HL-60/S4 treated with phorbol 12-myristate 13-acetate at 8.2 ng/mL for 4 days and 3 days (cell line): ENCODE measurements at regions not wholly inside any gene's neighbourhood (a gene's known extent, or its start where the extent isn't known, plus 50 kb on each side); places are given as distances from the start of the nearest gene placed in this dataset.

Source experiments
- in situ Hi-C: fragments of 300-500 bp; cut with MboI; formaldehyde crosslinking; loops from 2 replicates; pipeline ENCODE4 v1.15.0; 2022; ENCODE audit warnings: low sequenced_read_pairs

DNA sequence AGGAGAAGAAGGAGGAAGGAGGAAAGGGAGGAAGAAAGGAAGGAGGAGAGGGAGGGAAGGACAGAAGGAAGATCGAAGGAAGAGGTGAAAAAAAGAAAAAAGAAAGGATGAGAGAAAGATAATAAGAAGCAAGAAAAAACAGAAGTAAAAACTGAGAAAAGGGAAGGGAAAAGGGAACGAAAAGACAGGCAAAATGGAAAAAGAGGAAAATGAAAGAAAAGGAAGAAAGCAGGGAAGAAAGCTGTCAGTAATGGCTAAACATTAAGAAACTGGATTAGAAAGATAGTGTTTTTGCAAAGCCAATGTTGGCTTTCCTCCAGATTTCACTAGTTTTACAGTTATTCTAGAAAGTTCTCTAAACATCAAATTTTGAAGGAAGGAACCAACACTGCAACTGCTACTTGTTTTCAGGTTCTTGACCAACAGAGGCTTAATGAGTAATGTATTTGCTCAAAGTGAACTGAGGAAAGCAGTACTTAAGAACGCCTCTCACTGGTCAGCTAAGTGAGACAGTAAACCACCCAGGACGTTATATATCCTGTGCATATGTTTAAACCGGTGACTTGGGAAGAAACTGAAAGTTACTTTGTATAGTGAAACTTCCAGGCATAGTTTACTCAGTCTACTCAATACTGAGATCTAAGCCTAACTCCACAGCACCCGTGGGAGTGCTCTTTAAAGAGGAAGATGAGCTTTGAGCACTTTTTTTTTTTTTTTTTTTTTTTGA lies 286.2 kb upstream of the TRIB2 start:
- in situ Hi-C loops: no loop called here

DNA sequence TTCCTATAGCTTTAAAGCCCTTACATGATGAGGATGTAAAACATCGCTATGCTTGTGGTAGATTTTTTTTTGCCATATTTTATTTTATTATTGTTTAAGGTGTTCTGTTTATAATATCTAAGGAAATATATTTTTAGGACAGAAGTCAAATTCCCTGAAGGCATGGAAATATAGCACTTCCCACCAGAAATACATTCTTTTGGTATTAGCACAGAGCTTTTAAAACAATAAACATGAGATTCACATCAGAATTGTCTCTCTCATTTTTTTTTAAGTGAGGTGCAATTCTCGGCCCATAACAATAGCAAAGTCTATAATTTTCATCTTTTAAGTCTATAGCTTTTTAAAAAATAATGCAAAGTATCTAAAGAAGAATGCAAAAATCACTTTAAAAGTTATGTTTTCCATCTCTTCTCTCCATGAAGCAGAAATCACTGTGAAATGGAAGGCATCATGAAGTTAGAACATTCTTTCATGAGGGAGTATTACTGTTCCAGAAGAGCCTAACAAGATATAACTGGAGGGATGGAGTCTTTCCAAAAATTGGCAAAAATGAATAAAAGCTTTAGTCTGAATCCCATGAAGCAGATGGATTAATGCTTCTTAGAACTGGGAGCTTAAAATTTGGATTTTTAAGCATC lies 283.6 kb upstream of the TRIB2 start:
- in situ Hi-C loops: no loop called here

DNA sequence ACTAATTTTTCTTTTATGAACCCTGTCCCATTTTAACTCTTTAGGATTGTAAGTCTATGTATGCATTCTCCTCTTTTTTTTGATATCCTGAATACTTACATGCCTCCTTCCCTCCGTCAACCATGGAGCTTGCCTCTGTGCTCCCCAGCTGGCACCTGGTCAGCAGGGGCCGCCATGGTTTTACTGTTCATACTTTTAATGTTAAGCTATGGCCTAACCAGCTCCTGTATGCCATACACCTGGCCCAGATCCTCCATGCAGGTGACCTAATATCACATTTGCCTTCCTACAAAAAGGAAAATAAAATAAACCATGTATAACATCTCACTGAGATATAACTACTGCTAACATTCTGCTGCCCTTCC lies 283.1 kb upstream of the TRIB2 start:
- in situ Hi-C loops: no loop called here

DNA sequence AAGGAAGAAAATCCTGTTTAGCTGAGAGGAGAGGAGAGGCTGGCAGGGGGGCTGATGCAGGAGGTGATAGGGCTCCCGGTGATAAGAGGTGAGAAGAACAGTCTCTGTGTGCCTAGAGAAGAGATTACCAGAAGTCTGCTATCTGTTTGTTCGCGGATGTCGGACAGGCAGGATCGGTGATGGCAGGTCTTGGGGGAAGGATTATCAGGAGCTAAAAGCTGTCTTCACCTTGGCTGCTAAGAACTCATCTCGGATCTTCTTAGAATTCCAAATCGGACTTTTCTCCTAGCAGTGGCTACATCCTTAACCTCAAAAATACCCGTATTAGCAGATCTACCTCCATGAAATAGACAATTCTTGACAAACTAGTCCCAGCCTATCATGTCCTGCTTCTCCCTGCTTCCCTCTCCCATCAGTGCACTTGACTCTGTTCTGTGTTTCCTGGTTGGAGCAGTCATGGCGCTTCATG lies 282.1 kb upstream of the TRIB2 start:
- in situ Hi-C loops: no loop called here

DNA sequence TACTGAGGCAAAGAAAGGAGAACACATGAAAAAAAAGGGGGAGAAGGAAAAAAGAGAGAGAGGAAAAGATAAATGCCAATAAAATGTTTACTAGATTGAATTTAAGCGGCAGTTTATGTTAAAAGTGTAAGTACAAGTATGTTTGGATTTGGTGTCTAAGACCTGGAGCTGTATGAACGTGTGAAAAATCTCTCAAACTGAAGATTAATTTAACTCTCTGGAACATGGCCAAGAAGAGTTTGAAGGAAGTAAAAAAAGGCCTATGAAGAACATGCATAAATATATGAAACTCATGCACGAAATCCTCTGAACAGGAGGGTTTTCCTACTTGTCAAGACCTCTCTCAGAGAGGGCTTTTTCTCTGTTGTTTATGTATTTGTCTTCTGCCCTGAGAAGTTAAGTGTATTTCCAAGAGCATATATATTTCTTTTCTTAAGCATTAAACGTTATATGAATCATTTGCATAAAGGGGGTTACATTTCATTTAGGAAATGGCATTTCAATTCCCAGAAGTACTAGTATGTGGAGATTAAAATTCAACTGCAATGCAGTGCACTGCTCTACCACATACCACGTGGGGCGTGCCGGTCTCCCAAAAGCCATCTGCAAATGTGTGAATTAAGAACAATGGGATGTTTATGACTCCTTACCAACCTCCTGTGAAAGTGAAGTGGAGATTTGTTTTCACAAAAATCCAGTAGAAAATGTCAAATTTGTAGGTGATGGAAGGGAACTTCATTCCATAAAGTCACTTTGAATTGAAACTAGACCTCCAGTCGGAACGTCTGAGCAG lies 281.1 kb upstream of the TRIB2 start:
- in situ Hi-C loops: no loop called here

DNA sequence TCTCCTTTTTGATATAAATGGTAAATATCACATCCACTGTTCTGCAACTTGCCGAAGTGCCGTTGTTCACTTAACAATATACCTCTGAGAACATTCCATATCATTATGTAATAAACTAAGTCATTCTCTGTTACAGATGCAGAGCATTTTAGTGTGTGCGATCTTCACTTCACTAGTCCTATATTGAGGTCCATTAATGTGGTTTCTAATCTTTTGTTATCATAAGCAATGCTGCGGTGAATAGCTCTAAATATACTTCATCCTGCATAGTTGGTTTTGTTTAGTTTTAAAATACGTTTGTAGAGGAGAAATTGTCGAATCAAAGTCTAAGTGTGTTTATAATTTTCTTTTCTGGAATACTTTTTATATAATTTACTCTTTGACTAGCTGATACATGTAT lies 280.3 kb upstream of the TRIB2 start:
- in situ Hi-C loops: no loop called here

DNA sequence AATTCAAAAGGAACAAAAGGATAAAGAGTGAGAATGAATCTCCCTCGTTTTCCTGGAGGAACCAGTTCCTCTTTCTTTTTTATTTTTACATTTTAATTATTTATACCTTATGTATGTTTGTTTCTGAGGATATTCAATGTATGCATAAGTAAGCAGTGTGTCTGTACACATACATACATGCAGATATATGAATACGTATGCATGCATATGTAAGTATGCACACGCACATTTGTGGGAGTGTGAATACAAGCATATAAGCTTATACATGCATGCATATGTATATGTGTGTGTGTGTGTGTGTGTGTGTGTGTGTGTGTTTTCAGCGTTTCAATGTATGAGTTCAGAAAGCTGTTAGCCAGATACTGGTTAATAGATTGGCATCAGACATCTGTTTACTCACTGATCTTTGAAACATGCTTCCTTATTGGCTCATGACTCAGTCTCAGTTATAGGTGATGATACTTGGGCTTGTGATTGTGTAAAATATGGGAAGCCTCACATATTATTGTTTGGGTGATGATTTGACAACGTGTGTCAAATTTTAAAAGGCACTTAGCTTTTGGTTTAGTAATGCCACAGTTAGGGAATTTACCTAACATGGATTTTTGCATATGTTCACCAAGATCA lies 279.7 kb upstream of the TRIB2 start:
- in situ Hi-C loops: no loop called here

DNA sequence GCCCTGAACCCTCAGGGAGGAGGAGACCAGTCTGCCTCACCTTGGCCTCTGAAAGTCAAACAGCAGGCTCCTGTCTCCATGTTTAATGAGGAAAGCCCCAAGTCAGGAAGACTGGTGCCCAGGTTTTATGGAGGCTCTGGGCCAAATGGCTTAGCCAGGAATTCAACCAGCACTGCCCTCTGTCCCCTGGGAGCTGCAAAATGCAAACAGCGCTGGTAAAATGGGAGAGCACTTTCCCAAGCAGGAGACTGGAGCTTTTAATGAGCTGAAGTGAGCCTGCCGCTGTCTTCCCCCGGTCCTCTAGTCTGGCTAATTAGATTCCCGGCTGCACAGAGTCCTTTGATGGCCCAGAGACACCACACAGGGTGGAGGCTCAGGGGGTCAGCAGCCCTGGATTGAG lies 276.0 kb upstream of the TRIB2 start:
- in situ Hi-C loops: no loop called here

DNA sequence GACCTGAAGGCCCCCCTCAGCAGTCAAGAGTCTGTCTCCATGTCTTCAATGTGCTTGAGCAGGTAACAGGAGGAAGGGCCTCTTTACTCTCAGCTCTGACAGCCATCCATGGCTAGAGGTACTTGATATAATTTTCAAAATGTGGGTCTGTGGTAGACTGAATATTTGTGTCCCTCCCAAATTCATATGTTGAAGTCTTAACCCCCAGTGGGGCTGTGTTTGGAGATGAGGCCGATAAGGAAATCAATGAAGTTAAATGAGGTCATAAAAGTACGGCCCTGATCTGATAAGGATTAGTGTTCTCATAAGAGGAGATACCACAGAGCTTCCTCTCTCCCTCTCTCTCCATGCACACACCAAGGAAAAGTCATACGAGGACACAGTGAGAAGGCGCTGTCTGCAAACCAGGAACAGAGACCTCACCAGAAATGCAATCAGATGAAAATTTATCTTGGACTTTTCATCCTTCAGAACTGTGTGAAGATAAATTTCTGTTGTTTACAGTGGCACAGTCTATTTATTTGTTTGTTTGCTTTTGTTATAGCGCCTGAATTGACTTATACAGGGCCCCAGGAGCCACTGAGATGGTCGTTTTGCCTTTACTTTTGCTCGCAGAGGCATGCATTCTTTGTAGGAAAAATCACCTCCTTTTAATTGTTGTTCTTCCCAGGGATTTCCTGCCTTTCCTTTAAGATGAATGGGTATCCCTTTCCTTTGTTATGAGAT lies 274.8 kb upstream of the TRIB2 start:
- in situ Hi-C loops: no loop called here

DNA sequence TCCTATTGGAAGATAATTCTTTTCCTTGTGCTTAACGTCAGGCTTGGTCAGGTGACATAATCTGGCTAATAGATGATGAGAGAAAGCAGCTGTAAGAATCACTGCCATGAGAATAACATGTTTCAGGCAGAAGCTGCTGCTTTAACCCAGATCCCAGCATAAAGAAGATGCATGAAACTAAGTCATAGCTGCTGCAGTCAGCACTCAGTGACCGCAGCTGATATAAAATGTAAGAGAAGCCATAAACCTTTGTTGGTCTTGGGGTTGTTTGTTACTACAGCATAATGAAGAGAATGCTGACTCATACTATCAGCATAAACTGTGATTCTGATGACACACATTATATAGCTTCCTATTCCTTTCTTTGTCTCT lies 274.3 kb upstream of the TRIB2 start:
- in situ Hi-C loops: no loop called here

DNA sequence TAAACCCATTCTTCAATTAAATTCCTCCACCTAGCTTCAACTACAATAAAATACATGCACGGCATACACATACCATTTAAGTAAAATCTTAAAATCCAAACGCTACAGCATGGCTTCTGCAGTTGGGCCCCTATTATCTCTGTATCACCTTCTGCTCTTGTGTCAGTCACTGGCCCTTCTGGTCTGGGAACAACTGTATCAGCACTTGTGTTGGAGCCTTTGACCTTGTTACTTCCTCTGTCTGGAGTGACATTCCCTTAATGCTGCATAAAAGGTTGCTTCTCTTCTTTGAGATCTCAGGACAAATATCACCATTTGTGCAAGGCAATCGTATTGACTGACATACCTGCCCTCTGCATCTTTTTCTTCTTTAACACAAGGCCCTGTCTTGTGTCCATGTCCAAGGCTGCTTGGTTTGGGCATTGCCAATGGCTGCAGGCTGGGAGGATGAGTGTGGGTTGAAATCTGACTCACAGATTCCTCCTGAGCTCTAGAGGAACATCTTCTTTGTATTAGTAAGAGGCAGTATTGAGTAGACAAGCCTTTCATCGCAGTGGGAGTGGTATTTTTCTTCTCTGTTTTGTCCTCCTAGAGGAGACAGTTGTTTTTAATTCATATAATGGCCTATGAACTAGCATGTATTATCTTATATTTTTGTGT lies 267.8 kb upstream of the TRIB2 start:
- in situ Hi-C loops: no loop called here

DNA sequence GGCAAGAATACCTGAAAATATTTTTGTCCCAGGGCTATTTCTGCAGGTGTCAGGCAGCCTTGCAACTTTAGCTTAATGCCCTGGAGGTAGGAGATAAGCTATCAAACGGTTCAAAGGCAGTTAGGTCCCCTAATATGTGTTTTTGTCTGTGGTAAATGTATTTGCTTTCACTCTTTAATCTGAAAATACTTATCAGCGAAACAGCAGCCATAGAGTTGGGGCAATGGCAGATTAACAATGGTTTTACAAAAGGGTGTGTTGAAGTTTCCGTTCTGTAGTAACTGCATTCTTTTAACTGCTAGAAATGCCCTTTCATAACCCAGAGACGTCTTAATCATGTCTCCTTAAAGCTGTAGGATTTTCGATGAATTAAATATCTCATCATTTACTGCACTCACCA lies 265.0 kb upstream of the TRIB2 start:
- in situ Hi-C loops: no loop called here

DNA sequence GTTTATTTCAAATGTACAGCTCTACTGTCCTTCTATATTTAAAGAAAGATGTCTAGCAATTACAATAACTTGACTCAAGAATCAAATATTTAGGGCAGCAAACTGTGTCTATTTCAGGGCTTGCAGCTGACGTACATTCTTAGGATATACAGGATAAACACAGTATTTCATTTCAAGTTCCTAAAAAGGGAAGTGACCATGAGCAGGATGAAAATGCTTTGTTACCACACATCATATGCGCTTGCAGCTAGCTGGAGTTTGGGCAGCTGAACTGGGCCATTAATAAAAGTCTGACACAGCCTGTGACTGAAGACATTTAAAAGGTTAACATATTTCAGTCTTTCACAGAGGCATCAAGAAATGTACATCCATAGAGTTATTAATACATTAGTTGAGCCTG lies 264.6 kb upstream of the TRIB2 start:
- in situ Hi-C loops: no loop called here

DNA sequence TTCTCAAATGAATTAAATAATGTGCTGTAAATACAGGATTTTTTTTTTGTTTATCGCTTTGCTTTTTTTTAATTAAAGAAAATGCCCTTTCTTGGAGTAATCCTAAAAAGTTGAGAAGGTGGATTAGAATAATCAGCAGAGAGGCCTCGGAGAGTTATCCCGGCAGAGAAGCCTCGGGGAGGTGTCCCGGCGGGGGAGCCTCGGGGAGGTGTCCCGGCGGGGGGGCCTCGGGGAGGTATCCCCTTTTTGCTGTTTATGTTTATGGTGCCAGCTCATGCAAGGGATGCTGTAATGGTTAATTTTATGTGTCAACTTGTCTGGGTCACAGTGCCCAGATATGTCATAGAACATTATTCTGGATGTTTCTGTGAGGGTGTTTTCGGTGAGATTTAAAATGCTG lies 263.0 kb upstream of the TRIB2 start:
- in situ Hi-C loops: no loop called here

DNA sequence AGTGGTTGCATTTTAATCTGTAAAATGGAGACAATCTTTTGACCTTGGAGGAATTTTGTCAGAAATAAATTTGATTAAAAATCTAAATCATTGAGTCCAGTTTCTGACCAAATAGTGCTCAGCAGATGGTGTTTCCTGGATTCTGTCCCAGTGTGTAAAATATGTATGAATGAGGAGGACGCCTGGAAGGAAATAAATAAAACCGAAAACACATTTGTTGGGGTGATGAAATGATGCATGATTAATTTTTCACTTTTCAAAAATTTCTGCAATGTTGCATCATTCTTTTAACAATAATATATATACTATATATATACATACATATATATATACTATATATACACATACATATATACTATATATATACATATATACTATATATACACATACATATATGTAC lies 261.1 kb upstream of the TRIB2 start:
- in situ Hi-C loops: no loop called here

DNA sequence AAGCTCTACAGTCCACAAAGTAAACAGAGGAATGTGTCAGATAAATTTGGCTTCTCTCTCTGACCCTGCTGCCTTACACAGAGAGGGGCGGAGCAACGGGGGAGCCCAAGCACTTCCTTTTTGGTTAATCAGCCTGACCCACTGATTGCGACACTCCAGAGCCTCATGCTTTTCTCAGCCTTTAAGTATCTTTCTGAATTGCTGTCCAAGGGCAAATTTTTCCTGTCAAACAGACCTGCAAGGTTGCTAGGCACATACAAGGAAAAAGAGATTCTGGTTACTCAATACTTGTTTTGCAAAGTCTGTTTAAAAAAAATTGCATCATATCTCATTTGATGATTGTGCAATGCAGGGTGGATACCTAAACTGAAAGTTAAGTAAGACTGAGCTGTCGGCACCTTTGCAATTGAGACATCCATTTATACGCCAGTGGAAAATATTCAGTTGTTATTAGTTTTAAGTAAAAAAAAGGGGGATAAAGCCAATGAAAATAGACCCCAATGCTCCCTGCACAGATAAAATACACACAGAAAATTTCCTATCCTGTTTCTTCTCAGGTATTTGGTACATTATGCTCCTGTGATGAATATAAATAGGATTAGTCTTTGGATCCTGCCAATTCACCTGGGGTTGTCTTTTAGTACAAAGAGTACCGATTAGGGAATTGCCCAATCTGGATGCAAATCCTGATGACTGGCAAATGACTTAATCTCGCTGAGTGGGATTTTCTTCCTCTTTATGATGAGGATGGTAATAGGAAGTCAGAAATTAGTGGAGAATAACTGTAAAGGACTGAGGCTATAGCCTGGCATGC lies 260.2 kb upstream of the TRIB2 start:
- in situ Hi-C loops: no loop called here

DNA sequence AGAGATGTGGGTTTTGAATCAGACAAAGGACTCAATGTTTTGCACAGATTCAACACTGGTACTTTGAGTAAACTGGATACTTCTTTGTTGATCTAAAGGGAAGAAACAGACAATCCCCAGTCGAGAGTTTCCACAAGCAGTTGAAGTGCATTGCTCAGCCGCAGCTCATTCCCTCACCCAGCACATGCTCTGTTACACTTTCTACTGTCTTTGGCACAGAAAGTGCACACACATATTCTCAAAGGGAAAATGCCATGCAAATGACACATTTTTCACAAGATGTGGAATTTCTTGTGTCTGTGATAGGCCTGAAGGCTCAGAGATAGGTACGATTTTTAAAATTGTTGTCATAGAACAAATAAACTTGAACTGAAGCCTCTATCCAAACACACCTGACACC lies 258.9 kb upstream of the TRIB2 start:
- in situ Hi-C loops: no loop called here

DNA sequence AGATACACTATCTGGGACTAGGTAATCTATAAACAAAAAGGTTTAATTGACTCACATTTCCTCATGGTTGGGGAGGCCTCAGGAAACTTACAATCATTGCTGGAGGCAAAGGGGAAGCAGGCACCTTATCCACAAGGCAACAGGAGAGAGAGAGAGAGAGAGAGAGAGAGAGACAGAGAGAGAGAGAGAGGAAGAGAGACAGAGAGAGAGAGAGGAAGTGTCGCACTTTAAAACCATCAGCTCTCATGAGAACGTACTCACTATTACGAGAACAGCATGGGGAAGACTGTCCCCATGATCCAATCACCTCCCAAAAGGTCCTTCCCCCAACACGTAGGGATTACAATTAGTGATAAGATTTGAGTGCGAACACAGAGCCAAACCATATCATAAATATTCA lies 253.5 kb upstream of the TRIB2 start:
- in situ Hi-C loops: no loop called here

DNA sequence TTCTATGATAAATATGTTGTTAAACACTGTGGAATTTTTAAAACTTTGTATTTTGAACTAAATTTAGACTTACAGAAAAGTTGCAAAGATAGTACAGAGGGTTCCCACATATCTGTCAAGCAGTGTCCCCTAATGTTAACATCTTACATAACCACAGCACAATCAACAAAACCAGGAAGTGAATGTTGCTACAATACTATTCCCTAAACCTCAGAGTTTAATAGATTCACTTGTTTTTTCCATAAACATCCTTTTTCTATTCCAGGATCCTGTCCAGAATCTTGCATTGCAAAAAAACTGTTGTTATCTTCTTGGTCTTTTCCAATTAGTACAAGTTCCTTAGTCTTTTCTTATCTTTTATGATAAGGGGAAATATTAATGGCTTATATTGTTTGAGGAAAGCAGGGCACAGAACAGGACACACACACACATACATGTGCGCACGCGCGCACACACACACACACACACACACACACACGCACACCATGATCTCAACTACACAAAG lies 251.1 kb upstream of the TRIB2 start:
- in situ Hi-C loops: no loop called here
